ENCODE measurements at regions not wholly inside any gene's neighbourhood (a gene's known extent, or its start where the extent isn't known, plus 50 kb on each side); places are given as distances from the start of the nearest gene placed in this dataset.

GRCh38 chr6:90356012-90356421 lies 59.4 kb upstream of the BACH2 start:
- Mint-ChIP-seq H3K4me1 (ENCODE audit: low read depth) (peaks cover 25% of the 10 kb centered on the region), H3K9me3 (no peaks in the 10 kb centered on the region), H3K27ac (no peak overlapping the region), H3K27me3 (ENCODE audit: low read depth) (no peaks in the 10 kb centered on the region), H3K36me3 (ENCODE audit: low read depth) (peaks cover 4% of the 10 kb centered on the region), H3K4me3 (ENCODE audit: low read depth) (no peak overlapping the region)
- DNase-seq (ENCODE audit: low spot score): no peak
- intact Hi-C loops (cut with micrococcal nuclease): no loop called here

GRCh38 chr6:90354961-90355360 lies 58.3 kb upstream of the BACH2 start:
- intact Hi-C loops (cut with micrococcal nuclease): no loop called here
- Mint-ChIP-seq H3K4me3 (ENCODE audit: low read depth) (no peak overlapping the region), H3K27me3 (ENCODE audit: low read depth) (no peaks in the 10 kb centered on the region), H3K36me3 (ENCODE audit: low read depth) (peaks cover 13% of the 10 kb centered on the region), H3K4me1 (ENCODE audit: low read depth) (peaks cover 36% of the 10 kb centered on the region), H3K27ac (no peak overlapping the region), H3K9me3 (peaks cover 6% of the 10 kb centered on the region)
- DNase-seq (ENCODE audit: low spot score): no peak

- no peak for DNase-seq (ENCODE audit: low spot score)
- H3K4me1 Mint-ChIP-seq (ENCODE audit: low read depth): peaks cover 50% of the 10 kb centered on the region
These were observed 55.1 kb upstream of the BACH2 start for GRCh38 chr6:90351696-90352095.

GRCh38 chr6:90350689-90351554 lies 54.3 kb upstream of the BACH2 start:
- intact Hi-C loops (cut with micrococcal nuclease): loop anchor here (1.0 to 2.0 kb wide), 10 partner anchors 18 to 522 kb away; partner anchors contain the start of genes BACH2 and CASP8AP2
- H3K36me3 Mint-ChIP-seq (ENCODE audit: low read depth): peaks cover 19% of the 10 kb centered on the region
- peak overlapping the region; percentile 89 for H3K27ac Mint-ChIP-seq
- H3K9me3 Mint-ChIP-seq: peaks cover 13% of the 10 kb centered on the region
- peaks cover 47% of the 10 kb centered on the region for H3K4me1 Mint-ChIP-seq (ENCODE audit: low read depth)
- H3K4me3 Mint-ChIP-seq (ENCODE audit: low read depth): no peak overlapping the region
- peak; percentile 35 for DNase-seq (ENCODE audit: low spot score)
- no peaks in the 10 kb centered on the region for H3K27me3 Mint-ChIP-seq (ENCODE audit: low read depth)

More at GRCh38 chr6:90351696-90352095, 55.1 kb upstream of the BACH2 start:
- H3K9me3 Mint-ChIP-seq: peaks cover 13% of the 10 kb centered on the region
- H3K4me3 Mint-ChIP-seq (ENCODE audit: low read depth): no peak overlapping the region
- peaks cover 19% of the 10 kb centered on the region for H3K36me3 Mint-ChIP-seq (ENCODE audit: low read depth)
- intact Hi-C loops (cut with micrococcal nuclease): loop anchor here (1.0 to 2.0 kb wide), 10 partner anchors 18 to 522 kb away; partner anchors contain the start of genes BACH2 and CASP8AP2
- H3K27ac Mint-ChIP-seq: peak overlapping the region; percentile 71
- H3K27me3 Mint-ChIP-seq (ENCODE audit: low read depth): no peaks in the 10 kb centered on the region

GRCh38 chr6:90347411-90347851 lies 50.8 kb upstream of the BACH2 start:
- Mint-ChIP-seq H3K36me3 (ENCODE audit: low read depth) (peaks cover 15% of the 10 kb centered on the region), H3K4me1 (ENCODE audit: low read depth) (peaks cover 41% of the 10 kb centered on the region), H3K27ac (peak overlapping the region; percentile 40), H3K27me3 (ENCODE audit: low read depth) (peaks cover 4% of the 10 kb centered on the region), H3K9me3 (peaks cover 13% of the 10 kb centered on the region), H3K4me3 (ENCODE audit: low read depth) (no peak overlapping the region)
- no peak for DNase-seq (ENCODE audit: low spot score)
- intact Hi-C loops (cut with micrococcal nuclease): no loop called here

- H3K27ac Mint-ChIP-seq: no peak overlapping the region
- H3K27me3 Mint-ChIP-seq (ENCODE audit: low read depth): peaks cover 5% of the 10 kb centered on the region
- intact Hi-C loops (cut with micrococcal nuclease): no loop called here
- no peak for DNase-seq (ENCODE audit: low spot score)
- H3K36me3 Mint-ChIP-seq (ENCODE audit: low read depth): peaks cover 15% of the 10 kb centered on the region
- H3K4me1 Mint-ChIP-seq (ENCODE audit: low read depth): peaks cover 34% of the 10 kb centered on the region
- no peak overlapping the region for H3K4me3 Mint-ChIP-seq (ENCODE audit: low read depth)
- H3K9me3 Mint-ChIP-seq: peaks cover 13% of the 10 kb centered on the region
These were observed 50.1 kb upstream of the BACH2 start for GRCh38 chr6:90346729-90347128.

All from activated T-helper 2 cell treated with anti-CD3 and anti-CD28 coated beads, Interferon-gamma antibody, Interleukin-2, Interleukin-4, amounts not matched to agents 10 μg/mL and 5 μg/mL and 100 μg/mL, durations not matched to agents 14 hours and 24 hours and 36 hours (primary cell).